GM21528 (cell line): ENCODE measurements at regions not wholly inside any gene's neighbourhood (a gene's known extent, or its start where the extent isn't known, plus 50 kb on each side); places are given as distances from the start of the nearest gene placed in this dataset.
"Not testable (repeated sequence)": the region's sequence is repeated elsewhere in the genome, so short reads cannot be mapped to it uniquely, and the experiment has no call there.

Experiments used
- ATAC-seq: cut with Tn5 transposase; IDR thresholded peaks from one replicate; pipeline ENCODE4 v1.9.1; 2021; ENCODE audit warnings: mild to moderate bottlenecking, moderate library complexity; ENCODE audit not compliant: unreplicated experiment, low FRiP score

- no peak for ATAC-seq
Measured at GRCh38 chr21:25489673-25490072, 117.6 kb downstream of the MRPL39 start.

GRCh38 chr21:25487046-25487594 lies 120.2 kb downstream of the MRPL39 start:
- ATAC-seq: peak; percentile 52

- ATAC-seq: no peak
Measured at GRCh38 chr21:25485914-25486313, 121.4 kb downstream of the MRPL39 start.

GRCh38 chr21:25467896-25468295 lies 139.4 kb downstream of the MRPL39 start:
- ATAC-seq: no peak

GRCh38 chr21:25467071-25467470 lies 140.2 kb downstream of the MRPL39 start:
- not testable (repeated sequence) for ATAC-seq

GRCh38 chr21:25466470-25466869 lies 140.8 kb downstream of the MRPL39 start:
- no peak for ATAC-seq

- no peak for ATAC-seq
Measured at GRCh38 chr21:25465263-25465662, 142.0 kb downstream of the MRPL39 start.

- ATAC-seq: peak; percentile 41
Measured at GRCh38 chr21:25464275-25464674, 143.0 kb downstream of the MRPL39 start.

GRCh38 chr21:25462517-25462971 lies 144.7 kb downstream of the MRPL39 start:
- peak; percentile 63 for ATAC-seq

GRCh38 chr21:25461725-25462124 lies 145.6 kb downstream of the MRPL39 start:
- ATAC-seq: no peak

- ATAC-seq: no peak
Measured at GRCh38 chr21:25459993-25460392, 147.3 kb downstream of the MRPL39 start.

- no peak for ATAC-seq
Measured at GRCh38 chr21:25459365-25459764, 147.9 kb downstream of the MRPL39 start.

GRCh38 chr21:25458484-25458883 lies 148.8 kb downstream of the MRPL39 start:
- no peak for ATAC-seq

GRCh38 chr21:25457946-25458345 lies 149.3 kb downstream of the MRPL39 start:
- ATAC-seq: no peak

- peak; percentile 75 for ATAC-seq
Measured at GRCh38 chr21:25457411-25457810, 149.9 kb downstream of the MRPL39 start.

- ATAC-seq: peak; percentile 45
Measured at GRCh38 chr21:25456672-25457071, 150.6 kb downstream of the MRPL39 start.

GRCh38 chr21:25453524-25453923 lies 153.8 kb downstream of the MRPL39 start:
- ATAC-seq: no peak

GRCh38 chr21:25449950-25450349 lies 157.3 kb downstream of the MRPL39 start:
- ATAC-seq: no peak

- no peak for ATAC-seq
Measured at GRCh38 chr21:25441835-25442234, 165.4 kb downstream of the MRPL39 start.

- not testable (repeated sequence) for ATAC-seq
Measured at GRCh38 chr21:25437465-25437864, 169.8 kb downstream of the MRPL39 start.

GRCh38 chr21:25428537-25428936 lies 178.7 kb downstream of the MRPL39 start:
- ATAC-seq: peak; percentile 36

GRCh38 chr21:25427828-25428227 lies 179.5 kb downstream of the MRPL39 start:
- ATAC-seq: no peak

GRCh38 chr21:25426580-25426979 lies 180.7 kb downstream of the MRPL39 start:
- ATAC-seq: no peak
